ENCODE measurements at regions not wholly inside any gene's neighbourhood (a gene's known extent, or its start where the extent isn't known, plus 50 kb on each side); places are given as distances from the start of the nearest gene placed in this dataset.

DNA sequence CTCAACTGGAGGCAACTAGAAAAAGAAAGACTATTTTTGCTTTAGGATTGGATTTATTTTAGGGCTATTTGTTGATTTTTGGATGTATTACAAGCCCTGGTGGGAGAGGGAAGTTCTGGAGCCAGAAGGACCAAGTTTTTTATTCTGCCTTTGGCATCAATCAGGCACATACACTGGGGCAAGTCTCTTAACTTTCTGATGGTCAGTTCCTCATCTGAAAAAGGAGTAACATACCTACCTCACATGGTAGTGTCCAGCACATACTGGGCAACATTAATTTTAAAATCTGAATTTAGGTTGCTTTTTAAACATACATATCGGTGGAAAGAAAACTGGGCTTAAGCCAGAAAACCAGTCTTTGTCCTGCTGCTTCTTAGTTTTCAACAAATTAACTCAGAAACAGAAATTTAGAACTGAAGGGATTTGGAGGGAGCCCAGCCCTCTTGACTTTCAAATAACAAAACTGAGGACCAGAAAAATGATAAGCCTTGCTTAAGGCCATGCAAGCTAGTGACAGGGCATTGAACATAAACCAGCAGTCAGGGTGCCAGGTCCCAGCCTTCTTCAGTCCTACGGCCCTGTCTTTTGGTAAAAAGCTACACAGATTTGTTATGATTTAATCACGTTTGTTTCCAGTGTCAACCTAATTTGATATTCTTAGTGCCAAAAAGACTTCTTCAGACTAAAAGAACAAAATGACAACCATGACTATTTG lies 90.2 kb upstream of the SLC38A2 start:
- DNase-seq = no peak

- DNase-seq = no peak
Measured at GRCh38 chr12:46461907-46462640, 89.5 kb upstream of the SLC38A2 start.

GRCh38 chr12:46461459-46461858 lies 88.9 kb upstream of the SLC38A2 start:
- no peak for DNase-seq

- DNase-seq = no peak
Measured at GRCh38 chr12:46460682-46461210, 88.2 kb upstream of the SLC38A2 start.

- DNase-seq = no peak
Measured at GRCh38 chr12:46459861-46460545, 87.4 kb upstream of the SLC38A2 start.

DNA sequence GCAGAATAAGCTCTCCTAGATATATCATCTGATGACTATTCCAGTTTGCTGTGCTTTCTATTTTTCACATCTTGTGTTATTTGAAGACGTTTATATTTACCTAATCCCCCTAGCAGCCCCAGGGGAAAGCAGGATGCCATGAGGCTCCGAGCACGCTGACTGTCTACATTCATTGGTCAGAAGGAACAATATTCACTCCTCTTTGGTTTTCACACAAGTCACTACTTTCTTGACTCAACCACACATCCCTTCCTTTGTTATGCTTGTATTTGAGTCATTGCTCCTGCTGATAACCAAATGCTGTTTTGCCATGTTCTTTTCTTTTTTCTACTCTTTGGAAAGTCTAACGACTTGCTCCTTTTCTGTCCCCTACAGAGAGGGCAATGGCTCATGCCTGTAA lies 86.5 kb upstream of the SLC38A2 start:
- no peak for DNase-seq

DNA sequence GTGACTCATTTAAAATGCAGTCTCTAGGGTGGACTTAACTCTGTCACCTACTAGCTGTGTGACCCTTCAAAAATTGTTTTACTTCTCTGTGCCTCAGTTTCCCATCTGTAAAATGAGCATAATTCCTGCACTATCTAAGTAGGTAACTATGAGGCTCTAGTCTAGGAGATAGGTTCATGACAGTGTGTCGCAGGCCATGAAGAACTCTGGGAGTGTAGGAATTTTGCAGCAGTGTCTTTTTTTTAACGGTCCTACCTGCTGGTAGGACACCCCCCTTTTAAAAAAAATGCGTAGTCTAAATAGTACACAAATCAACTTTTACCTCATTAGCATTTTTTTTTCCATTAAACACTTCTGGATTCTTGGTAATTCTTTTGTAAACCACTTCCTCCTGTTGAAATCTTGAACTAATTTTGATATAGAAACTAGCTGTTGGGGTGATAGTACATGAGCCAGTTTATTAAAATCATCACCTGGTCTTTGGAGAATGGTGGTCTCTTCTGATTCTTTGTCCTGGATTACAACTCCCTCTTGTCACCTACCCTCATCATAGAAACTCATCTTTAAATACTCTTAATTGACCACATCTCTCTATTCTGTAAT lies 86.0 kb upstream of the SLC38A2 start:
- DNase-seq = no peak

DNA sequence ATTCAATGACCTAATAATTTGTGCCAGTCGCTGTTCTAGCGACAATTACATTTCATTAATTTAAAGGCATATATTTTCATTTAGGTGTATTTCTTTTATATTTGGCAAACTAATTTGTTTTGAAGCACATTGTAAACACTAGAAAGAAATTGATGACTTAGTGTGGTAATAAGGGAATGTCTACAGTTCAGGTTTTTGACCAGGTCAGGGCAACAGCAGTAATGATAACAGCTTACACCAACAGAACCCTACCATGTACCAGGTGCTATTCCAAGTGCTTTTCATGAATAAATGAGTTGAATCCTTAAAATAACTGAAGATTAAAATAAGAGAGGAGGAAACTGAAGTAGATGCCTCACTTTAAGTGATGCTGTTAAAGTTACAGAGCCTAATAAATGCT lies 85.4 kb upstream of the SLC38A2 start:
- no peak for DNase-seq

- DNase-seq = no peak
Measured at GRCh38 chr12:46456356-46457334, 84.1 kb upstream of the SLC38A2 start.

- no peak for DNase-seq
Measured at GRCh38 chr12:46455648-46456352, 83.2 kb upstream of the SLC38A2 start.

GRCh38 chr12:46454981-46455380 lies 82.4 kb upstream of the SLC38A2 start:
- DNase-seq = no peak

DNA sequence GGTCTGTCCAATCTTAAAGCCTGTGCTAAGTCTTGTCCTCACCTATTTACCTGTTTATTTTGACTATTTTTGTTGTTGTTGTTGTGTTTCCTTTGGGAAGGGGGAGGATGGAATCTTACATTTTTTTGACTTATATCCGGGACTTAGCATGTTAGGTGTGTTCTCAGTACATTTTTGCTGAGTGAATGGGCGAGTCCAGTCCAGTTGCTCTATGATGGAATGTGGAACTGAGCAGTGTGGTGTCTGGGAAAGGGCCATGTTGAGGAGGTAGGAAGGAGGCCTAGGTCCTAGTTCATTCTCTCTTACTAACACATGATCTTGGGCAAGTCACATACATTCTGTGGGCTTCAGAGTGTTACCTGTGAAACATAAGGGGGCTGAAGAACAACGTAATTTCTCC lies 80.9 kb upstream of the SLC38A2 start:
- DNase-seq = no peak

DNA sequence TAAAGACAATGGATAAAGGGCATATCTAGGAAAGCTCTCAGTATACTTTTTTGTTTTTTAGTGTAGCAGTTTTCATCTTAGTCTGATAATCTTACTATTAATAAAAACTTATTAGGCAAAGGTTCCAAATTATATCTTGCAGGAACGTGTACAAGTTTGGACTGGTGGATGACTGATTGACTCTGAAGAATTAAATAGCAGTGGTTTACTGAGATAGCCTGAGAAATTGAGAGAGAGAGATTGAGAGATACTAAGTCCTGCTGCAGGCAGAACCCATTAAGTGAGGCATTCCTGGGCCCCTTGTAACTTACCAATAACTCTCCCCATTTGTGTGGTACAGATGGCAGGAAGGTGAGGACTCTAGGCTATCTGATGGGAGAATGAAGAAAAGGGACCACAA lies 80.2 kb upstream of the SLC38A2 start:
- no peak for DNase-seq

DNA sequence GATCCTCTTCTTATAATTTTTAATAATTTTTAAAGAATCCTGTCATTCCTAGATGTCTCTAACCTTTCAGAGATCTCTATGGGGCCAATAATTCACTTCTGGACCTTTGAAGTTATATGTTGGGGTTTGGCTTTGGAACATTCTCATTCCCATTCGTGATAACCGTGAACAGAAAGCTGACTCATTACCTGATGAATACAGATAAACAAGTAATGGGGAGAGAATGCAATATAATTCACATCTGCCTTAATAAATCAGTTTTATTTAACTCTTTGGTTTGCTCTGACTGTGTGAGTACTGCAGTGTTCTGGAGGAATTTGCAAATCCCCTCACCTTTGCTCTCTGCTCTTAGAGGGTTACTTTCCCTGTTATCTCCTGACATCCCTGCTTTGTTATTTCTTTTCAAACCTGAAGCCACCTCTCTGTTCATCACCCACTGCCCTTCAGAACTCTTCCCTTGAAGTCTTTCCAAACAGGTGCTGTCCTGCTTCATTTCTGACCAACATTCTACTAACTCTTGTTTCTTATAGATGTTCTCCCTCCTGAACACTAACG lies 79.6 kb upstream of the SLC38A2 start:
- DNase-seq = no peak

- DNase-seq = no peak
Measured at GRCh38 chr12:46451276-46452021, 78.9 kb upstream of the SLC38A2 start.

- no peak for DNase-seq
Measured at GRCh38 chr12:46450279-46450748, 77.7 kb upstream of the SLC38A2 start.

DNA sequence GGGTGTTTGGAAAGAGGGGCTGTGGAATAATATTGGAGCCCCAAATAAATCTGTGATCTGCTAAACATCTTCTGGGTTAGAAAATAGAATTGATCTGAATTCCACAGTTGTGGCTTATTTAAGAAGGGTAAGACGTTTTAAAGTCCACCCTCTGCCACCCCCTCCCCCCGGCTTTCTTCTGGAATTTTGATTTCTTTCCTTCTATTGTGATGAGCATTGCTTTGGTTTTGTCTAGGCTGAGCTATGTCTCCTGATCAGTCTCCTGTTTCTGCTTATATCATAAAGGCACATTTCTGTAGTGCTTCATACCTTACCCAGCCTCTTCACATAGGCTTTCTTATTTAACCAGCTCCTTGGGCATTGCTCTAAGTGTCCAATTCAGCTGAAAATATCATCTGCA lies 77.3 kb upstream of the SLC38A2 start:
- no peak for DNase-seq

DNA sequence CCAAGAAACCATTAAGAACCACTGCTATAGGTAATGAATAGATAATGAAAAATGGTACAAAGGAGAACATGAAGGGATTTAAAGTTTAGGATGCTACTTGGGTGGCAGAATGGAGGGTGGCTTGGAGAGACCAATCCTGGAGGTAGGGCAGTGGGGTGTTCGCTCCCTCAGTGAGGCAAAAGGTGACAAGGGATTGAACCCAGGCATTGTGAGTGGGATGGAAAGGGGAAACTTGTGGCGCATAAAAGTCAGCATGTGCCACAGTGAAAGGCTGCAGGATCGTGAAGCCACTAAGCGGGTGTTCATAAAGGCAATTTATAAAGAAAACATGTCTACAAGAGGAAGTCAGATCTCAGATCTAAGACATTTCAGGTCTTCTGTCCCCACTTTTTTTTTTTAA lies 76.7 kb upstream of the SLC38A2 start:
- DNase-seq = no peak

DNA sequence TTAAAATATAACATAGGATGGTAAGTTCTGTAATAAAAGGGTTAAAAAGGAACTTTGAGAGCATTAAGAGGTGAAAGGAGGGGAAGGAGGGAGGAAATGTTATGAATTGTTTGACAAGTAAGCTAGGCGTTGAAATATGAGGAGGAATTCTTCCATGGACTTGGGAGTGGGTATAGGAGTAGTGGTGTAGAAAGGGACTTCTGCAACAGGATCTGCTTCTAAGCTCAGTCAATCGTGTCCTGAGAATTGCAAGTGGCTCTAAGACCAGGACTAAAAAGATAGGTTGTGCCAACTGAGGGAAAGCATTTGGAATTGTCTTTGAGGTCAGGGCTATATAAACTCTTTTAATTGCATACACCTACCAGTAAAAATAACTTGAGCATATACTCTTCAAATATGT lies 74.1 kb upstream of the SLC38A2 start:
- no peak for DNase-seq

DNA sequence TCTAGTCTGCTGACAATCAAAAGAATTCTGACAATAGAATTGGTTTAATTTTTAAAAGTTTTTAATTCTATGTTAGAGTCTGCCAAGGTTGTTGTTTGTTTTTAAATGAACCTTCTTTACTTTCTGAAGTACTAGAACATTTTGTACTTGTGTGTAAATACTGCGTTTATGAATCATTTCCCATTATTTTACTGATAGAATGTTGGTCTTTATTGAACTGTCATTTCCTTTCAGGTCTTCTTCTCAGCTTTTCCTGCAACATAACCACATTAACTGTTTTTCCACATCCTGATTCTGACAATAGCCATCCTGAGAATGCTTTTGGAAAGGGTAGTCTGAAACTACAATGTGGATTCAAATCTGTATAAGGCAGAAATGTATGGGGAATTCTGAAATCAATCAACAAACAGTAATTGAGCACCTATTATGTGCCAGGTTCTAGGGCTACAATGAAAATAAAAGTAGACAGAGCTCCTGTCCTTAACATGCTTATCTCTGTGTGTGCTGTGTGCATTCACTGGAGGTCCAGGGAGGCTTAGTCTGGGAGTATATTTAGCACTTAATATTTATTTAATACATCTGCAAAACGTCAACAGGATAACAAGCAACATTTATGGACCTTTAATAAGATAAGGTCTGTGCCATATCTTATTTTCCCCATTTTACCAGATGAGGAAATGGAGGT lies 73.1 kb upstream of the SLC38A2 start:
- DNase-seq = no peak
